GM12878 (cell line): ENCODE measurements at regions not wholly inside any gene's neighbourhood (a gene's known extent, or its start where the extent isn't known, plus 50 kb on each side); places are given as distances from the start of the nearest gene placed in this dataset.

Experiments used
- ATAC-seq: fragments of 200-7000 bp; cut with Tn5 transposase; 3 replicates; pipeline ENCODE4 v1.9.1; 2020; ENCODE audit warnings: mild to moderate bottlenecking, moderate library complexity
- BruUV-seq: library from RNA; stranded (reverse); fragments of 400-500 nt; replicated peaks from 2 replicates; lab custom pipeline; 2021; lab: Mats Ljungman, UMichigan
- CTCF ChIA-PET: fragments of 300-600 bp; sonication (Branson Sonifier 250); formaldehyde crosslinking; extraction: SDS; loops from one replicate; lab custom pipeline; 2021; ENCODE audit warnings: inconsistent platforms; lab: Yijun Ruan, JAX
- POLR2A ChIA-PET: fragments of 350-600 bp; formaldehyde crosslinking; extraction: SDS; loops from one replicate; lab custom pipeline; 2021; ENCODE audit warnings: inconsistent platforms; lab: Charles Lee
- RAD21 ChIA-PET: fragments of 300-600 bp; sonication (Branson Sonifier 250); formaldehyde crosslinking; loops from one replicate; lab custom pipeline; 2023; ENCODE audit warnings: antibody characterized with exemption; ENCODE audit not compliant: unreplicated experiment; lab: Charles Lee
- SMC1A ChIA-PET: fragments of 300-600 bp; sonication (Branson Sonifier 250); formaldehyde crosslinking; loops from one replicate; lab custom pipeline; 2023; ENCODE audit not compliant: unreplicated experiment, uncharacterized antibody; lab: Charles Lee
- DNase-seq: peaks from one replicate; pipeline ENCODE4 v3.0.0-alpha.2; 2011; ENCODE audit warnings: low read depth, low spot score
- FAIRE-seq: peaks from 3 replicates; lab custom pipeline; 2011; peaks lifted over from hg19 to GRCh38; lab: Jason Lieb, UNC
- H2AFZ ChIP-seq: 2 replicates; pipeline ENCODE4 v1.6.0; 2011; ENCODE audit warnings: low read depth, low read length, control low read depth; ENCODE audit not compliant: control insufficient read depth
- H3K27ac ChIP-seq: 2 replicates; pipeline ENCODE4 v1.5.1; 2011; ENCODE audit warnings: control low read depth; ENCODE audit not compliant: control insufficient read depth, insufficient read depth
- H3K27me3 ChIP-seq, 2 experiments: replicated peaks in 1 of 2; 2 replicates each; pipeline versions ENCODE4 v1.6.0 to v1.6.1; 2011; ENCODE audit warnings: low read length in 1 of 2; ENCODE audit not compliant: control insufficient read depth in 2 of 2, insufficient read depth in 2 of 2
- H3K36me3 ChIP-seq, 2 experiments: 2 replicates each; pipeline ENCODE4 v1.5.1; 2011; ENCODE audit warnings: low read length in 1 of 2; ENCODE audit not compliant: control insufficient read depth in 2 of 2, insufficient read depth in 2 of 2
- H3K4me1 ChIP-seq: 2 replicates; pipeline ENCODE4 v1.6.1; 2011; ENCODE audit warnings: mild to moderate bottlenecking, low read length, moderate library complexity, mixed read lengths; ENCODE audit not compliant: control insufficient read depth, insufficient read depth
- H3K4me2 ChIP-seq: 2 replicates; pipeline ENCODE4 v1.6.0; 2011; ENCODE audit warnings: control low read depth; ENCODE audit not compliant: control insufficient read depth, insufficient read depth
- H3K4me3 ChIP-seq: fragments of 200-600 bp; sonication (generic); 2 replicates; pipeline ENCODE4 v1.5.1; 2016
- H3K79me2 ChIP-seq: 2 replicates; pipeline ENCODE4 v1.6.0; 2011; ENCODE audit warnings: low read length; ENCODE audit not compliant: control insufficient read depth, insufficient read depth
- H3K9ac ChIP-seq: 2 replicates; pipeline ENCODE4 v1.8.0; 2011; ENCODE audit warnings: low read length, control low read depth, mixed read lengths; ENCODE audit not compliant: control insufficient read depth, insufficient read depth
- H3K9me3 ChIP-seq: replicated peaks from 3 replicates; pipeline ENCODE4 v1.5.1; 2011; ENCODE audit warnings: mild to moderate bottlenecking, low read length; ENCODE audit not compliant: control insufficient read depth, insufficient read depth
- H4K20me1 ChIP-seq: 2 replicates; pipeline ENCODE4 v1.6.0; 2011; ENCODE audit not compliant: control insufficient read depth, insufficient read depth
- ATF3 ChIP-seq: IDR thresholded peaks from 2 replicates; pipeline ENCODE4 v1.6.1; 2011; ENCODE audit warnings: low read depth, mild to moderate bottlenecking, low read length, moderate library complexity, borderline replicate concordance; ENCODE audit errors: extremely low read depth
- CHD2 ChIP-seq: IDR thresholded peaks from 2 replicates; pipeline ENCODE4 v1.6.1; 2011; ENCODE audit warnings: low read depth, low read length, improper control_type of control experiment, borderline replicate concordance
- E4F1 ChIP-seq: fragments of 450-650 bp; IDR thresholded peaks from 2 replicates; pipeline ENCODE4 v1.6.1; 2018; ENCODE audit warnings: borderline replicate concordance, mild to moderate bottlenecking; ENCODE audit not compliant: partially characterized antibody
- EED ChIP-seq: sonication (generic); IDR thresholded peaks from 2 replicates; pipeline ENCODE4 v1.6.1; 2016; ENCODE audit warnings: antibody characterized with exemption, low read depth
- ETV6 ChIP-seq, 2 experiments: fragments of 450-650 bp in 1 of 2; IDR thresholded peaks in 1 of 2; conservative IDR thresholded peaks in 1 of 2; 2 replicates each; pipeline ENCODE4 v1.6.1; 2014; ENCODE audit warnings: antibody characterized with exemption in 1 of 2, borderline replicate concordance in 1 of 2, low read depth in 1 of 2, mild to moderate bottlenecking in 1 of 2, moderate library complexity in 1 of 2
- IKZF1 ChIP-seq: fragments of 450-650 bp; conservative IDR thresholded peaks from 2 replicates; pipeline ENCODE4 v1.6.1; 2017; ENCODE audit warnings: antibody characterized with exemption, mild to moderate bottlenecking
- KLF5 ChIP-seq: fragments of 450-650 bp; IDR thresholded peaks from 2 replicates; pipeline ENCODE4 v1.6.1; 2014; ENCODE audit warnings: mild to moderate bottlenecking; ENCODE audit not compliant: partially characterized antibody
- MEF2A ChIP-seq: IDR thresholded peaks from 2 replicates; pipeline ENCODE4 v1.6.1; 2011; ENCODE audit warnings: low read depth, mild to moderate bottlenecking, low read length, moderate library complexity; ENCODE audit not compliant: insufficient read depth
- NBN ChIP-seq: fragments of 450-650 bp; IDR thresholded peaks from 2 replicates; pipeline ENCODE4 v1.6.1; 2016
- NFYB ChIP-seq: IDR thresholded peaks from 2 replicates; pipeline ENCODE4 v1.6.1; 2011; ENCODE audit warnings: low read depth, mild to moderate bottlenecking, low read length, improper control_type of control experiment, moderate library complexity; ENCODE audit not compliant: insufficient read depth
- PAX5 ChIP-seq: IDR thresholded peaks from 2 replicates; pipeline ENCODE4 v1.6.1; 2011; ENCODE audit warnings: low read depth, low read length, borderline replicate concordance
- POLR2A ChIP-seq: IDR thresholded peaks from 2 replicates; pipeline ENCODE4 v1.6.1; 2011; ENCODE audit warnings: low read depth, mild to moderate bottlenecking, low read length
- RB1 ChIP-seq: fragments of 450-650 bp; formaldehyde crosslinking; IDR thresholded peaks from 2 replicates; pipeline ENCODE4 v1.6.1; 2017; ENCODE audit warnings: mild to moderate bottlenecking, borderline replicate concordance
- ZNF207 ChIP-seq: fragments of 450-650 bp; IDR thresholded peaks from 2 replicates; pipeline ENCODE4 v1.6.1; 2014; ENCODE audit warnings: antibody characterized with exemption, mild to moderate bottlenecking, borderline replicate concordance
- ZNF274 ChIP-seq: IDR thresholded peaks from one replicate; pipeline ENCODE4 v1.8.0; 2011; ENCODE audit not compliant: insufficient read length, insufficient read depth
- ZNF384 ChIP-seq: IDR thresholded peaks from 2 replicates; pipeline ENCODE4 v1.6.1; 2012; ENCODE audit warnings: low read depth, mild to moderate bottlenecking, low read length, improper control_type of control experiment, borderline replicate concordance
- whole genome bisulfite sequencing: methylation state at CpG from one replicate; pipeline ENCODE4 v1.1.6; 2016; ENCODE audit warnings: low lambda C conversion rate; ENCODE audit not compliant: insufficient replicate concordance, insufficient coverage; ENCODE audit errors: missing lambda C conversion rate; 5-methylcytosine and 5-hydroxymethylcytosine counted together
- in situ Hi-C: fragments of 300-500 bp; cut with MboI; formaldehyde crosslinking; loops from 9 replicates; pipeline ENCODE4 v1.14.3; 2018; ENCODE audit warnings: mixed read lengths
- intact Hi-C: fragments of 100-400 bp; cut with micrococcal nuclease; formaldehyde crosslinking; loops from one replicate; pipeline ENCODE4 v1.14.2; 2022; ENCODE audit not compliant: unreplicated experiment
- TF ChIP-seq, protein P1 (sequence below): fragments of 150-350 bp; IDR thresholded peaks from 2 replicates; pipeline ENCODE4 v1.6.1; 2014; ENCODE audit warnings: mild to moderate bottlenecking, low read depth, low read length
- TF ChIP-seq, protein P2 (sequence below): IDR thresholded peaks from 2 replicates; pipeline ENCODE4 v1.6.1; 2011; ENCODE audit warnings: borderline replicate concordance, low read depth, mild to moderate bottlenecking, moderate library complexity, low read length; ENCODE audit not compliant: insufficient read depth, poor library complexity, severe bottlenecking

DNA sequence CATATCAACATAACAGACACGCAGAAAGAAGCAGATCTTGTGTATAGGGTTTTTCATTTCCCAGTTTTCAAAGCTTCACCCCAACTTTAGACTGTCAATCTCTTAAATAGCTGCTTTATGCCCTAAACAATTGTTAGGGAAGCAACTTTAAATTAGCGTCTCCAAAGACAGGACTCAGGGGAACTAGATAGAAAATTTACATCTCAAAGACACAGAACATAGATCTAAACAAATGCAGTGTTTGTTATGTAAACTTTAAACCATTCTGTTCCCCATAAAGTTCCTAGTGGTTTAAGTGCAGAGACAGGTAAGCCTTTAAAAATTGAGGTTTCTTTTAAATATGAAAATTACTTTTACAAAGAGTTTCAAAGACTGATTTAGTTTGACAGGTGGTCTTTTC, 379.2 kb upstream of the GHITM start:
- Histone ChIP-seq H3K9ac (no peak overlapping the region), H2AFZ (no peak overlapping the region), H3K4me1 (no peaks in the 10 kb centered on the region), H3K9me3 (no peaks in the 10 kb centered on the region), H3K4me3 (no peak overlapping the region), H3K4me2 (no peak overlapping the region), H3K79me2 (no peaks in the 10 kb centered on the region), H4K20me1 (no peaks in the 10 kb centered on the region), H3K27me3 (no peaks in the 10 kb centered on the region), H3K36me3 (no peaks in the 10 kb centered on the region), H3K27ac (no peak overlapping the region)
- 29% methylated on average over 2 of the region's 2 CpGs for WGBS
- BruUV-seq, result no TSS peak
- intact Hi-C loops, result no loop called here
- ATAC-seq (no peak), DNase-seq (no peak), FAIRE-seq (no peak)
- CTCF ChIA-PET, result interaction anchor here (0.9 kb wide), 1 partner anchor 12 kb away, joined by 3 read pairs; no protein-coding TSS in a partner anchor
- RAD21 ChIA-PET, result no interaction called here
- SMC1A ChIA-PET, result no interaction called here
- in situ Hi-C loops, result no loop called here
- POLR2A ChIA-PET, result no interaction called here
- TF ChIP-seq EED (no peak), KLF5 (no peak), NFYB (no peak), MEF2A (no peak), E4F1 (no peak), PAX5 (no peak), ETV6 (conservative IDR thresholded peaks at IDR 0.05 in 1 of 2, IDR thresholded peaks at IDR 0.05 in 1 of 2; ENCODE audit: borderline replicate concordance in 1 of 2, low read depth in 1 of 2) (no peak), ZNF274 (no peak), ZNF207 (no peak), POLR2A (no peak), NBN (no peak), CHD2 (no peak), RB1 (no peak), ATF3 (no peak), ZNF384 (no peak), IKZF1 (no peak)
- TF ChIP-seq, protein P1, sequence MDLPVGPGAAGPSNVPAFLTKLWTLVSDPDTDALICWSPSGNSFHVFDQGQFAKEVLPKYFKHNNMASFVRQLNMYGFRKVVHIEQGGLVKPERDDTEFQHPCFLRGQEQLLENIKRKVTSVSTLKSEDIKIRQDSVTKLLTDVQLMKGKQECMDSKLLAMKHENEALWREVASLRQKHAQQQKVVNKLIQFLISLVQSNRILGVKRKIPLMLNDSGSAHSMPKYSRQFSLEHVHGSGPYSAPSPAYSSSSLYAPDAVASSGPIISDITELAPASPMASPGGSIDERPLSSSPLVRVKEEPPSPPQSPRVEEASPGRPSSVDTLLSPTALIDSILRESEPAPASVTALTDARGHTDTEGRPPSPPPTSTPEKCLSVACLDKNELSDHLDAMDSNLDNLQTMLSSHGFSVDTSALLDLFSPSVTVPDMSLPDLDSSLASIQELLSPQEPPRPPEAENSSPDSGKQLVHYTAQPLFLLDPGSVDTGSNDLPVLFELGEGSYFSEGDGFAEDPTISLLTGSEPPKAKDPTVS, result no peak
- TF ChIP-seq, protein P2, sequence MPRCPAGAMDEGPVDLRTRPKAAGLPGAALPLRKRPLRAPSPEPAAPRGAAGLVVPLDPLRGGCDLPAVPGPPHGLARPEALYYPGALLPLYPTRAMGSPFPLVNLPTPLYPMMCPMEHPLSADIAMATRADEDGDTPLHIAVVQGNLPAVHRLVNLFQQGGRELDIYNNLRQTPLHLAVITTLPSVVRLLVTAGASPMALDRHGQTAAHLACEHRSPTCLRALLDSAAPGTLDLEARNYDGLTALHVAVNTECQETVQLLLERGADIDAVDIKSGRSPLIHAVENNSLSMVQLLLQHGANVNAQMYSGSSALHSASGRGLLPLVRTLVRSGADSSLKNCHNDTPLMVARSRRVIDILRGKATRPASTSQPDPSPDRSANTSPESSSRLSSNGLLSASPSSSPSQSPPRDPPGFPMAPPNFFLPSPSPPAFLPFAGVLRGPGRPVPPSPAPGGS, result no peak
